HEK293 (cell line): ENCODE measurements at regions not wholly inside any gene's neighbourhood (a gene's known extent, or its start where the extent isn't known, plus 50 kb on each side); places are given as distances from the start of the nearest gene placed in this dataset.

Experiments
- CTCF ChIA-PET: fragments of 350-600 bp; formaldehyde crosslinking; extraction: SDS; loops from one replicate; lab custom pipeline; 2021; ENCODE audit warnings: antibody characterized with exemption; lab: Yijun Ruan, JAX
- POLR2A ChIA-PET: fragments of 300-600 bp; formaldehyde crosslinking; extraction: SDS; loops from one replicate; lab custom pipeline; 2020; ENCODE audit warnings: antibody characterized with exemption, inconsistent platforms; lab: Yijun Ruan, JAX
- H3K27ac ChIP-seq: fragments of 200-500 bp; sonication (Bioruptor generic); 2 replicates; pipeline ENCODE4 v1.5.1; 2014; ENCODE audit warnings: low read depth, low read length, control low read depth, inconsistent platforms; ENCODE audit errors: extremely low read depth
- H3K36me3 ChIP-seq, 2 experiments: fragments of 200-500 bp in 1 of 2; sonication (Bioruptor generic) in 1 of 2; 1 replicate in 1 of 2; 2 replicates in 1 of 2; pipeline ENCODE4 v1.5.1; 2014 to 2017; ENCODE audit warnings: inconsistent platforms in 2 of 2, low read length in 2 of 2; ENCODE audit not compliant: control insufficient read depth in 2 of 2, insufficient read depth in 1 of 2
- H3K4me1 ChIP-seq: fragments of 200-500 bp; sonication (Bioruptor generic); 2 replicates; pipeline ENCODE4 v1.5.1; 2014; ENCODE audit warnings: mild to moderate bottlenecking, low read length, inconsistent platforms; ENCODE audit not compliant: control insufficient read depth, insufficient read depth
- H3K4me3 ChIP-seq: 2 replicates; pipeline ENCODE4 v1.5.1; 2011; ENCODE audit warnings: low read depth, mild to moderate bottlenecking, control low read depth, low read length, moderate library complexity
- H3K9me3 ChIP-seq: fragments of 200-500 bp; sonication (Bioruptor generic); 2 replicates; pipeline ENCODE4 v1.5.1; 2014; ENCODE audit warnings: low read depth, low read length, inconsistent platforms; ENCODE audit not compliant: control insufficient read depth, insufficient read depth
- BCL11B ChIP-seq: fragments of 450-650 bp; formaldehyde crosslinking; IDR thresholded peaks from 2 replicates; pipeline ENCODE4 v1.5.1; 2016; ENCODE audit warnings: low read depth, missing biosample characterization, missing genetic modification characterization
- GLIS1 ChIP-seq: fragments of 450-650 bp; formaldehyde crosslinking; IDR thresholded peaks from 2 replicates; pipeline ENCODE4 v1.5.1; 2016; ENCODE audit warnings: missing biosample characterization, missing genetic modification characterization
- OSR2 ChIP-seq: fragments of 450-650 bp; formaldehyde crosslinking; IDR thresholded peaks from 2 replicates; pipeline ENCODE4 v1.5.1; 2016; ENCODE audit warnings: missing biosample characterization, missing genetic modification characterization
- SCRT2 ChIP-seq: fragments of 450-650 bp; formaldehyde crosslinking; IDR thresholded peaks from 2 replicates; pipeline ENCODE4 v1.5.1; 2016; ENCODE audit warnings: missing biosample characterization, missing genetic modification characterization
- SP3 ChIP-seq: fragments of 450-650 bp; formaldehyde crosslinking; IDR thresholded peaks from 2 replicates; pipeline ENCODE4 v1.5.1; 2016; ENCODE audit warnings: missing biosample characterization, missing genetic modification characterization
- ZBTB7A ChIP-seq: fragments of 450-650 bp; formaldehyde crosslinking; IDR thresholded peaks from 2 replicates; pipeline ENCODE4 v1.5.1; 2016; ENCODE audit warnings: low read depth, missing biosample characterization, missing genetic modification characterization
- ZNF132 ChIP-seq: fragments of 450-650 bp; formaldehyde crosslinking; IDR thresholded peaks from 2 replicates; pipeline ENCODE4 v1.5.1; 2017; ENCODE audit warnings: missing biosample characterization, missing genetic modification characterization, borderline replicate concordance
- ZNF140 ChIP-seq: fragments of 450-650 bp; formaldehyde crosslinking; IDR thresholded peaks from 2 replicates; pipeline ENCODE4 v1.5.1; 2016; ENCODE audit warnings: missing biosample characterization, missing genetic modification characterization
- ZNF16 ChIP-seq: fragments of 450-650 bp; formaldehyde crosslinking; IDR thresholded peaks from 2 replicates; pipeline ENCODE4 v1.5.1; 2016; ENCODE audit warnings: low read depth, missing biosample characterization, missing genetic modification characterization
- ZNF248 ChIP-seq: fragments of 450-650 bp; formaldehyde crosslinking; IDR thresholded peaks from 2 replicates; pipeline ENCODE4 v1.5.1; 2017; ENCODE audit warnings: missing biosample characterization, missing genetic modification characterization
- ZNF26 ChIP-seq: fragments of 450-650 bp; formaldehyde crosslinking; IDR thresholded peaks from 2 replicates; pipeline ENCODE4 v1.5.1; 2016; ENCODE audit warnings: missing biosample characterization, missing genetic modification characterization
- ZNF292 ChIP-seq: fragments of 450-650 bp; formaldehyde crosslinking; IDR thresholded peaks from 2 replicates; pipeline ENCODE4 v1.5.1; 2016; ENCODE audit warnings: low read depth, missing biosample characterization, missing genetic modification characterization, borderline replicate concordance
- ZNF350 ChIP-seq: fragments of 450-650 bp; formaldehyde crosslinking; IDR thresholded peaks from 2 replicates; pipeline ENCODE4 v1.5.0; 2017; ENCODE audit warnings: missing biosample characterization, mild to moderate bottlenecking, missing genetic modification characterization
- ZNF404 ChIP-seq: fragments of 450-650 bp; formaldehyde crosslinking; IDR thresholded peaks from 2 replicates; pipeline ENCODE4 v1.5.1; 2017; ENCODE audit warnings: missing biosample characterization, missing genetic modification characterization
- ZNF521 ChIP-seq: fragments of 450-650 bp; formaldehyde crosslinking; IDR thresholded peaks from 2 replicates; pipeline ENCODE4 v1.5.1; 2017; ENCODE audit warnings: missing biosample characterization, mild to moderate bottlenecking, missing genetic modification characterization
- ZNF530 ChIP-seq: fragments of 450-650 bp; formaldehyde crosslinking; IDR thresholded peaks from 2 replicates; pipeline ENCODE4 v1.5.1; 2016; ENCODE audit warnings: low read depth, missing biosample characterization, missing genetic modification characterization
- ZNF558 ChIP-seq: fragments of 450-650 bp; formaldehyde crosslinking; IDR thresholded peaks from 2 replicates; pipeline ENCODE4 v1.5.1; 2016; ENCODE audit warnings: missing biosample characterization, missing genetic modification characterization
- ZNF571 ChIP-seq: fragments of 450-650 bp; formaldehyde crosslinking; IDR thresholded peaks from 2 replicates; pipeline ENCODE4 v1.5.0; 2017; ENCODE audit warnings: missing biosample characterization, missing genetic modification characterization
- ZNF580 ChIP-seq: fragments of 450-650 bp; formaldehyde crosslinking; IDR thresholded peaks from 2 replicates; pipeline ENCODE4 v1.5.1; 2016; ENCODE audit warnings: missing biosample characterization, missing genetic modification characterization
- ZNF621 ChIP-seq: fragments of 450-650 bp; formaldehyde crosslinking; IDR thresholded peaks from 2 replicates; pipeline ENCODE4 v1.5.1; 2017; ENCODE audit warnings: missing biosample characterization, missing genetic modification characterization
- ZNF623 ChIP-seq: fragments of 450-650 bp; formaldehyde crosslinking; IDR thresholded peaks from 2 replicates; pipeline ENCODE4 v1.5.1; 2016; ENCODE audit warnings: missing biosample characterization, missing genetic modification characterization
- ZNF624 ChIP-seq: fragments of 450-650 bp; formaldehyde crosslinking; IDR thresholded peaks from 2 replicates; pipeline ENCODE4 v1.5.1; 2017; ENCODE audit warnings: missing biosample characterization, missing genetic modification characterization
- ZNF645 ChIP-seq: fragments of 450-650 bp; formaldehyde crosslinking; IDR thresholded peaks from 2 replicates; pipeline ENCODE4; 2016; ENCODE audit warnings: missing biosample characterization, missing genetic modification characterization
- ZNF707 ChIP-seq: fragments of 450-650 bp; formaldehyde crosslinking; IDR thresholded peaks from 2 replicates; pipeline ENCODE4 v1.5.1; 2016; ENCODE audit warnings: missing biosample characterization, missing genetic modification characterization

- Histone ChIP-seq H3K27ac (no peak overlapping the region), H3K4me3 (no peak overlapping the region), H3K36me3 (no peaks in the 10 kb centered on the region), H3K4me1 (no peaks in the 10 kb centered on the region), H3K9me3 (no peaks in the 10 kb centered on the region)
- TF ChIP-seq ZNF404 = no peak
- TF ChIP-seq ZNF530 (tag by site-specific recombination) = no peak
- TF ChIP-seq ZNF645 (tag by site-specific recombination) = no peak
- TF ChIP-seq ZNF292 (tag by site-specific recombination) = no peak
- no peak for TF ChIP-seq SP3 (tag by site-specific recombination)
- no peak for TF ChIP-seq ZNF248 (tag by site-specific recombination)
- TF ChIP-seq ZNF140 = no peak
- ChIA-PET CTCF (no interaction called here), POLR2A (no interaction called here)
Measured at GRCh38 chr3:102979191-102979590, 544.4 kb downstream of the ZPLD1 start.

GRCh38 chr3:102979682-102980354 lies 545.0 kb downstream of the ZPLD1 start:
- Histone ChIP-seq H3K4me3 (no peak overlapping the region), H3K9me3 (no peaks in the 10 kb centered on the region), H3K27ac (no peak overlapping the region), H3K36me3 (no peaks in the 10 kb centered on the region), H3K4me1 (no peaks in the 10 kb centered on the region)
- ChIA-PET CTCF (no interaction called here), POLR2A (no interaction called here)
- TF ChIP-seq BCL11B = no peak
- TF ChIP-seq ZNF132 (tag by site-specific recombination) = no peak
- no peak for TF ChIP-seq ZNF558 (tag by site-specific recombination)
- TF ChIP-seq ZNF707 (tag by site-specific recombination) = no peak
- TF ChIP-seq ZNF16 (tag by site-specific recombination) = no peak
- TF ChIP-seq ZNF580 (tag by site-specific recombination) = no peak
- no peak for TF ChIP-seq ZNF621 (tag by site-specific recombination)
- no peak for TF ChIP-seq SCRT2 (tag by site-specific recombination)

- H3K4me1 ChIP-seq = no peaks in the 10 kb centered on the region
- POLR2A ChIA-PET = no interaction called here
- no peak overlapping the region for H3K4me3 ChIP-seq
- no peaks in the 10 kb centered on the region for H3K9me3 ChIP-seq
- TF ChIP-seq ZNF571 (tag by site-specific recombination) (no peak), ZBTB7A (tag by site-specific recombination) (no peak), ZNF521 (tag by site-specific recombination) (no peak), SP3 (tag by site-specific recombination) (no peak), ZNF26 (no peak), ZNF623 (tag by site-specific recombination) (no peak), ZNF132 (tag by site-specific recombination) (no peak), ZNF350 (tag by site-specific recombination) (no peak), ZNF624 (no peak), OSR2 (tag by site-specific recombination) (no peak), GLIS1 (tag by site-specific recombination) (no peak)
- no peak overlapping the region for H3K27ac ChIP-seq
- no peaks in the 10 kb centered on the region for H3K36me3 ChIP-seq
- CTCF ChIA-PET = no interaction called here
Measured at GRCh38 chr3:102980355-102980696, 545.5 kb downstream of the ZPLD1 start.
